ENCODE measurements at regions not wholly inside any gene's neighbourhood (a gene's known extent, or its start where the extent isn't known, plus 50 kb on each side); places are given as distances from the start of the nearest gene placed in this dataset.

DNA sequence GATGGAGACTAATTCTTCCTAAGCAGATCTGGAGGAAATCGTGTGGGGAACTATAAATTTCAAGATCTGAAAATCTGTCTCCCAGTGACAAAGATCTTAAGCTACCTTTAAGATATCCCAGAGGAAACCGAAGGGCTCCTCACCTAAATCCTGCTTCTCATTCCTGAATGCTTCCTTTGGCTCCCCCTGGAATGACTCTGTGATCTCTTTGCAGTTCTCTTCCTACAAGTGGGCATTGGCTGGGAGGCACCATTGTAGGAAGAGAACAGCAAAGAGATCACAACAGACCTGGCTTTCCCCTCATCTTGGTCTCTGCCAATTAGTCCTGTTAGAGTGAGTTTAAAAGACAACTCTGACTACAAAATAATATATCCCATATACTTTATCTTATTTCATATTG, 70.0 kb upstream of the KCNH7 start:
- Histone ChIP-seq H3K36me3 (replicated peaks; ENCODE audit: control insufficient read depth, insufficient read depth, low read length) (no peaks in the 10 kb centered on the region), H3K27me3 (ENCODE audit: control insufficient read depth, insufficient read depth, low read length) (no peaks in the 10 kb centered on the region), H3K4me3 (ENCODE audit: insufficient read depth, low read depth, low read length) (no peak overlapping the region)
- DNase-seq = peak; percentile 0

DNA sequence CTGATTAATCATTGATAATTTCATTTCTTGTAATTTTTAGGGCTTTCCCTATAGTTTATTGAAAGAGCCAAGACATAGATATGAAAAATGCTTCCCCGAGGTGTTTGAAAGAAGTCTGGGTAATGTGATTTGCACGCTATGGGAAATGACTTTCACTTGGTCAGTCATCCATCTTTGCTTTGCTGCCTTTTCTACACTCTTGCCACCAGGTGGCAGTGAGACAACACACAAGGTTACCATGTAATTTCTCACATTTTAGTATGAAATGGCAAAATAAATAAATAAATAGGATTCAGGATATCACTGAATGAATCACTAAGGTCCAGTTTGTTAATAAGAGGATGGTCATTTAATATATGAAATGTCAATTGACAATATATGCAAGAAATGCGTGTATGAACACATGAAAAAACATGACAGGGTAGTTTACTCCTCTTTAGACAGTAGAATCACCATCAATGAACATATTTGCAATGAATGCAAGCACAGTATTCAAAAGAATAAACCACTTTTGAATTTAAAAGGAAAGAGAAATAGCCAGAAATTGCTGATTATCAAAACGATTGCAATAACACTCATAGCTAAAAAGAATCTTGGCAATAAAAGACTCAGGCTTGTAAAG, 52.2 kb upstream of the KCNH7 start:
- no peak overlapping the region for H3K4me3 ChIP-seq (ENCODE audit: insufficient read depth, low read depth, low read length)
- H3K36me3 ChIP-seq (replicated peaks; ENCODE audit: control insufficient read depth, insufficient read depth, low read length) = no peaks in the 10 kb centered on the region
- peak; percentile 1 for DNase-seq
- no peaks in the 10 kb centered on the region for H3K27me3 ChIP-seq (ENCODE audit: control insufficient read depth, insufficient read depth, low read length)

GRCh38 chr2:162888652-162889051, 50.1 kb upstream of the KCNH7 start:
- H3K4me3 ChIP-seq (ENCODE audit: insufficient read depth, low read depth, low read length) = no peak overlapping the region
- no peaks in the 10 kb centered on the region for H3K27me3 ChIP-seq (ENCODE audit: control insufficient read depth, insufficient read depth, low read length)
- H3K36me3 ChIP-seq (replicated peaks; ENCODE audit: control insufficient read depth, insufficient read depth, low read length) = no peaks in the 10 kb centered on the region
- no peak for DNase-seq
